ENCODE measurements at regions not wholly inside any gene's neighbourhood (a gene's known extent, or its start where the extent isn't known, plus 50 kb on each side); places are given as distances from the start of the nearest gene placed in this dataset.

DNA sequence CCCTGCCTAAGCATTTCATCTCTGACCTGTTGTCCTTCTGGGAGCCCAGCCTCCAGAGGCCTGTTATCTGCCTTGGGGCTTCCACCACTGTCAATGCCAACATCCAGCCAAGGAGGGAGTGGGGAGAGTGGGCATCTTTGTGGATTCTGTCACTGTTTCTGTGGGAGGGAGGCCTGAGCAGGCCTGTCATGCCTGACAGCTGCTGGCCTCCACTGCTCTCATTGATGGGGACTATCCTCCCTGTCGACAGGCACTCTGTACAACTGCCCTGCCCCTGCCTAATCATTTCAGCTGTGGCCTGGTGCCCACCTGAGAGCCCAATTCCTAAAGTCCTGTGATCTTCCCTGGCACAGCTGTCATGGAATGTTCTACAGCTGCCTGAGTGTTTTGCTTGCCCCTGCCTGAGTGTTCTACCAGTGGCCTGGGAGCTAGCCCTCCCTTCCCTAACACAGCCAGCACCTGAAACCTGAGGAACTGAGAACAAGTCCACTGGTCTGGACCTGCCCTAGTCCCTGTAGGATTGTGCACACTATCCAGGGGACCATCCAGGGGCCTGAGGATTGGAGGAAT, 145.3 kb downstream of the FAM83B start:
- no peak for DNase-seq

DNA sequence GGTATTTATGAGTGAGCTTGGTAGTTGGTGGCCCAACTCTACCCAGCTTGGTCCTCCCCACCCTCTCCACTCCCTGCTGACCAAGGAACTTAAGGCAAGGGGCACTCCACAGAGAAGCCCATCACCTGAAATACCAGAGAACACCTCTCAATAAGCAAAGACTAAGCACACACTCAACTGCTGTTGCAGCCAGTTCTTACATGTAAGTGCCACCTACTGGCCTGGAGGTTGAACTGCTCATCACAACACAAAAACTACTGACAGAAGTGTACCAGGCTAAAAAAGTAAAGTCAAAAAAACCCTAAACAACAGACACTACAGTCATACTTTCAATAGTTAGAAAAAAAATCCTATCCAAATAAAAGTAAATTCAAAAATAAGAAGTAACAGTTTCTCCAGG, 146.2 kb downstream of the FAM83B start:
- peak; percentile 7 for DNase-seq

- DNase-seq, result no peak
These were observed 146.7 kb downstream of the FAM83B start for GRCh38 chr6:54993294-54993693.

DNA sequence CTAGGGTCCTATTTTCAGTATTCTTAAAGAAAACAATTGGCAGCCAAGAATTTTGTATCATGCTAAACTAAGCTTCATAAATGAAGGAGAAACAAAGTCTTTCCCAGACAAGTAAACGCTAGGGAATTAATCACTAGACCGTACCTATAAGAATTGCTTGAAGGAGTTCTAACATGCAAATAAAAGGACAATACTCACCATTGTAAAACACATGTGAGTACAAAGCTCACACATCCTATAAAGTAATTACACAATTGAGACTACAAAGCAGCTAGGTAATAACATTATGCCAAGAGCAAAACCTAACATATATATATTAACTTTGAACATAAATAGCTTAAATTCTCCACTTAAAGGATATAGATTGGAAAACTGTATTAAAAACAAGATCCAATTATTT, 147.4 kb downstream of the FAM83B start:
- no peak for DNase-seq

DNA sequence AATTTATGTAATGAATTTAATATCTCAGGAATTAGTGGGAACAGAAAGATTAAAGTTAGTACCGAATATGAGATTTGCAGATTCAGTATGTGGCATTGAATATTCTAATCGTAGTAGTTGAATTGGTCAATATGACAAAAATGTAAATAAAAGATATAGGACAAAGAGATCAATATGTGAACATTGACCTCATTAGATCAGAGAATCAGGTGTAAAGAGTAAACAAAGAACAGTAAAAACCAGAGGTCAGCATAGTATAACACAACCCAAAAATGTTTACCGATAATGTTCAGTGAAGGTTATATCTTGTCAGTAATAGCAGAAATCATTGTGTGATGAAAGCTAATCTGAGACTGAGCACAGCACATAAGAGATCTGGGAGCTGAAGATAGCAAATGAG, 152.0 kb downstream of the FAM83B start:
- DNase-seq, result no peak

DNA sequence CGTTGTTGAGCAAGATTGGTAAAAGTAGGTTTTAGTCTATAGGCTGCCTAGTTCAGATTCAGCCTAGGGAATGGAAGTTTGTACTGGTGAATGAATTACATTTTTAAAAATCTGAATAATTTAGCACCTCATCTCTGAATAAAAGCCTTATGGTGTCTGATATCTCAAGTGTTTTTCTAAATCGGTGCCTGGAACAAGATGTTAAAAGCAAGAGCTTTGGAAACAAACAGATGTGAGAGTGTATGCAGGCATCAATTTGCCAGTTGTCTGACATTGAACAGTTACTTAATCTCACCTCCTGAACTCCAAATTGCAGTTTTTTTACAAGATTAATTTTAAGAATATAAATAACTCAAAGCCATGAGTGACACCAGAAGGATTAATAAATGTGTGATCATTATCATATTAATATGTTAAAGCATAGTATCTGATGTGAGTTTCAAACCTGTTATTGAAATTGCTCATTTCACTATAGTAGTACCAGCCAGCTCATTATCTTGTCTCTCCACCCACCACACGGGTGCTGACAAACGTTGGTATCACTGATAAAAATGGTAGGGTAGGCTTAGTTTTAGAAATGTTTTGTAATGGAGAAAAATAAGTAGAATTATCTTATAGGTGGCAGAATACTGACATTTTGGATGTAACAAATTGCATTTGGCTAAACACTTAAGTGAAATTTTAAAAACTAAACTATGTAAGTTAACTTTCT, 157.3 kb downstream of the FAM83B start:
- DNase-seq, result no peak

DNA sequence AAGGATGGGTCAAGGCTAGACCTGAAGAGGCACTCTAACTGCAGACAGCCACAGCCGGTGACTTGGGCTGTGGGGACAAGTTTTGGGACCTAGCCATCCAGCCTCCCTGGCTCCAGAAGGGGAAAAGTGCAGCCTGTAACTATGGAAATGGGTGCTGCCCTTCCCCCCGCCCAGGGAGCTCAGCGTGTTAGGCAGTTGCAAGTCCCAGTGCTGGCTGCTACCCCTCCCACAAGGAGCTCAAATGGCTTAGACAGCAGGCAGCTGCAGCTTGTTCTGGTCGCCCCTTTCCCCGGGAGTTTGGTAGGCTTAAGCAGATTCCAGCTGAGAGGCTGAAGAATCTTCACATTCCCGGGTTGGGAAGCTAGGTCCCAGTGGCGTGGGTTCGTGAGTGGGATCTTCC, 162.6 kb downstream of the FAM83B start:
- DNase-seq, result no peak

DNA sequence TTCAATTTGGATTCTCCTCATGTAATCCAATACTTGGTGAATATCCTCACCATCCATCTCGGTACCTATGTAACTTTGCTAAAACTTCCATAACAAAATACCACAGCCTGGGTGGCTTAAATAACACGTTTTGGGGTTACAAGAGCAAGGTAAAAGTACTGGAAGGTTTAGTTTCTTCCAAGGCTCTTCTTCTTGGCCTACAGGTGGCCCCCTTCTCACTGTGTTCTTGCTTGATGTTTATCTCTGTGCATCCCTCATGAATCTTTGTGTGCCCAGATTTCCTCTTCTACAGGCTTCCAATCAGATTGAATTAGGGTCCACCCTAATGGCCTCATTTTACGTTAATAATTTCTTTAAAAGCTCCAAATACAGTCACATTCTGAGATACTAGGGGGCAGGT, 163.3 kb upstream of the HCRTR2 start:
- DNase-seq, result no peak

- no peak for DNase-seq
These were observed 161.9 kb upstream of the HCRTR2 start for GRCh38 chr6:55012454-55012853.

DNA sequence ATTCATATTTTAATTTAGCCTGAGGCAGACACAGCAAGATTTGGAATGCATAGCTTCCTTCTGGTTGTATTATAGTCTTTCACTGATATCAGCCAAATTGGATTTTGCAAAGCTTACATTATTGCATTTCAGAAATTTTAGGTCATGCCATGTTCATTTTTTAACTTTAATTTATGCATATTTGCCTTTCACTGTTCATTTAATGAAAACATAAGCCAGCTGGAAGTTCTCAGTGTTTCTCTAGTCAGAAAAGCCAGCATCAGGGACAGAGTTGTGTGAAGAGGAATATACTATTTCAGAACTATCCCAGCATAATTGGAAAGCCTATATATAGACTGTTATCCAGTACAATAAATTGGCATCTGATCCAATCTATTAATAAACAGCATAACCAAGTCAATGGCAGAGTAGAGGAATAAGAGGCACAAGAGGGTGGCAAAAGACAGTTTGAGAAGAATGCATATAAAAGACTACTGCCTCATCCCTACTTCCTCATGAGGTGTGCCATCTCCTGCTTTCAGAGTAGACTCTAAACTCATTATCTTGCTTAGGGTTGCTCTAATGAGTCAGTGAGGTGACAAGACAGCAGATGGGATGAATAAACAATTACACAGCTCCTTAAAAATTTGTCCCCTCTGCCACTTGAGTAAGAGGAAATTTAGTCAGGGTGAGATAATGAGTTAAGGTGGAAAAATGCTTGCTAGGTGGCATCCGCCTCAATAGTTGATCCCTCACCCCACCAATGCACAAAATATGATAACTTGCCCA, 159.8 kb upstream of the HCRTR2 start:
- DNase-seq, result no peak

GRCh38 chr6:55016261-55016660, 158.1 kb upstream of the HCRTR2 start:
- DNase-seq, result no peak

DNA sequence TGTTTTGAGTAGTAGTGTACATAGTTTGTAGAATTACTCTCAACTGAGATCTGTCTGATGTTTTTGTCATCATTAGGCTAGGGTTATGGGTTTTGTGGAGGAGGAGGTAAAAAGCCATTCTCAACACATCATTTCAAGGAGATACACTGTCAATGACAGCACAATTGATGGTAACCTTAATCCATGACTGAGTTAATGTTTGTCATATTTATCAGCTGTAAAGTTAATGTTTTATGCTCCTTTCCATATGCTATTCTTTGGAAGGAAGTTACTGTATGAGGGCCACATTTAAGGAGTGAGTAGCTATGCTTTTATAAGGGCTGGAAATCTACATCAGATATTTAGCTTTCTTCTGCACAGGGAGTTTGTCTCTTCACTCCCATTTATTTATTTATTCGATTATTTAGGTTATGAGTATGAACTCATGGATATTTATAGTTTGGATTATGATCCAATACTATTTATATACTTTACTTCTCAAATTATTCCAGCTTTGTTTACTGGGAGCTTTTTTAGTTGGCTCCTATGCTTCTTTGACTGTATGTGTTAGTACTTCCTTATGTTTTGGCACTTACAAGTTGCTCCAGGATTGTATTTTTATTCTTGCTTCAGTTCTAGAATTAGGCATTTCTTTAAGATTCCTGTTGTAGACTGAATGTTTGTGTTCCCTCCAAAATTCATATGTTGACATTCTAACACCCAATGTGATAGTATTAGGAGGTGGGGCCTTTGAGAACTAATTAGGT, 156.6 kb upstream of the HCRTR2 start:
- no peak for DNase-seq

DNA sequence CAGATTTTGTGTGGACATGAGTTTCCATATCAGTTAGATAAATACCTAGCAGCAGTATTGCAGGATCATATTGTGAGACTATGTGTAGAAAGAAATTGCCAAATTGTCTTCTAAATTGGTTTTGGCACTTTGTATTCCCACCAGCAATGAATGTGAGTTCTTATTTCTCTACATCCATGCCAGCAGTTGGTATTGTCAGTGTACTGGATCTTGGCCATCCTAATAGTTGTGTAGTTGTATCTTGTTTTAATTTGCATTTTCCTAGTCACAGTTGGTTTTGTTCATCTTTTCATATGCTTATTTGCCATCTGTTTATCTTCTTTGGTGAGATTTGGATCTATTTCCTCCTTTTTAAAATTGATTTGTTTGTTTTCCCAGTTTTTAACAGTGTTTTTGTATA, 154.7 kb upstream of the HCRTR2 start:
- no peak for DNase-seq

DNA sequence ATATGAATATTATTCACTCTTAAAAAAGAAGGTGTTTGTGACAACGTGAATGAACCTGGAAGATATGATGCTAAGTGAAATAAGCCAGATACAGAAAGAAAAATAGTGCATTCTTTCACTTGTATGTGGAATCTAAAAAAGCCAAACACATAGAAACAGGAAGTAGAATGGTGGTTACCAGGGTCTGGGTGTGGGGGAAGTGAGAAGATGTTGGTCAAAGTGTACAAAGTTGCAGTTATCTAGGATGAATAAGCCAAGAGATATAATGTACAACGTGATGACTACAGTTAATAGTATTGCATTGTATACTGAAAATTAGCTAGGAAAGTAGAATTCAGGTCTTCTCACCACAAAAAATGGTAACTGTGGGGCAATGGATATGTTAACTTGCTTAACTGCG, 151.1 kb upstream of the HCRTR2 start:
- DNase-seq, result no peak

DNA sequence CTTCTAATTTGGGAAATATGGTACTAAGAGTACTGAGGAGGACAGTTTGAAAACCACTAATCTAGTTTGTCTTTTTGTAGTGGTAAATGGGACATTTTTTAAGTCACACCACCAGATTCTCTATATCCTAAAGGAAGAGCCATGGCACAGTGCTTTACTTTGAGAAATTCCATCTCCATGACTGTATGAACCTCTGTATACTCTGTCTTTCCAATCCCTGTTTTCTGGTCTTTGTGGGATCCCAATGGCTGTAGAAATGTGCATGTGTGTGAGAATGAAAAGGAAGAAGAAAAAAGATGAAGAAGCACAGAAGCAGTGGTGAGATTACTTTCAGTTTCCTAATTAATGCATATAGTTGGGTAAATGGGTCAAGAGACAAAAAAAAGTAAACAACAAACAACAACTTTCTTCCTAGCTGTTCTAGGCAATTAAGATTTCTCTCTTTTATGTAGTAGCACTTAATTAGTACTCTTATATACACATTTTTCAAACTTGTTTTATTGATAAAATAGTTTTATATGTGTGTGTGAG, 141.2 kb upstream of the HCRTR2 start:
- DNase-seq, result peak; percentile 36

GRCh38 chr6:55034752-55035151, 139.6 kb upstream of the HCRTR2 start:
- DNase-seq, result no peak

DNA sequence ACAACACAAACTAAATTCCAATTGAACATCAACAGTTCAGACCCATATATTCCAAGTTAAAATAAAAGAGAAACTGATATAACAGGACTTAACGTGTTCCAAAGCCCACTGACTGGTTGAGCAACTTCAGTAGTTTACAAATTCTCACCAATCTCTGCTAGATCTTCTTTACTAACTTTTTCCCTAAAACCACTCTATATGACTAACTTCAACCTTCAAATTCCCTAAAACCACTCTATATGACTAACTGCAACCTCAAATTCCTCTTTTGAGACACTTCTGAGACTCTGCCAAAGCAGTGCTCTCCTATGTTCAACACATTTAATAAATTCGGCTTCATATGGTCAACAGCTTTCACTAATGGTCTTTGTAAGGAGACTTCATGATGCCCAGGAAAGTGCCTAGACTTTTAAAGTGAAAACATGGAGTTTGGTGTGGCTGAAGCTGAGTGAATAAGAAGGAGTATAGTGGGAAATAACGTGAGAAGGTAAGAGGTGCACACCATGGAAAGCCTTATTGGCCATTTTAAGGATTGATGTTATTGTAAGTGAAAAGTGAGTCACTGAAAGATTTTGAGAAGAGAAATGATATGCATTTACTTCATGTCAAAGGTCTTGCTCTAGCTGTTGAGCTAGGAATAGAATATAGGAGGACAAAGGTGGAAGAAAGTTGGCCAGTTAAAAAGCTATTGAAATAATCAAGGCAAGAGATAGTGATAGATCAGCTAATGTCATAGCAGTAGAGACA, 134.0 kb upstream of the HCRTR2 start:
- peak; percentile 85 for DNase-seq

DNA sequence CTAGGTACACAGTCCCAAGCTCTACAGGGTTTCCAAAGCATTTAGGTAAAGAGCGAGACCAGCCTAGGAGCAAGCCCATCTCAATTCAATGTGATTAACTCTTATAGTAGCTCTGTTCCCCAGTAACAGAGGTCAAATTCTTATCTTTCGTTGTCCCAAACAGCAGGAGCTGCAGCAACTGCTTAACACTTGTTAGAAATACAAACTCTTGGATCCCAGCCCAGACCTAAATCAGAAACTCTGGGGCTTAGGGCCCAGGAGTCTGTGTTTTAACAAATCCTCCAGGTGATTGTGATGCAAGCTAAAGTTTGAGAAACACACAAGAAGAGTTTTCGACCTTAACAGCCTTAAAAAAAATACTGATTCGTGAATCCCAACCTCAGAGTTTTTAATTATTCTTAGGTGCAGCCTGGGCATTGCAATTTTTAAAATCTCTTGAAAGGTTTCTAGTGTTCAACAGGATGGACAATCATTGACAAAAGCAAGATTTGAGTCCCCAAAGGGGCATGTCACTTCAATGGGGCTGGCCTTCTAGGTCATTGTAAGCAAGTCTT, 127.4 kb upstream of the HCRTR2 start:
- DNase-seq, result no peak

DNA sequence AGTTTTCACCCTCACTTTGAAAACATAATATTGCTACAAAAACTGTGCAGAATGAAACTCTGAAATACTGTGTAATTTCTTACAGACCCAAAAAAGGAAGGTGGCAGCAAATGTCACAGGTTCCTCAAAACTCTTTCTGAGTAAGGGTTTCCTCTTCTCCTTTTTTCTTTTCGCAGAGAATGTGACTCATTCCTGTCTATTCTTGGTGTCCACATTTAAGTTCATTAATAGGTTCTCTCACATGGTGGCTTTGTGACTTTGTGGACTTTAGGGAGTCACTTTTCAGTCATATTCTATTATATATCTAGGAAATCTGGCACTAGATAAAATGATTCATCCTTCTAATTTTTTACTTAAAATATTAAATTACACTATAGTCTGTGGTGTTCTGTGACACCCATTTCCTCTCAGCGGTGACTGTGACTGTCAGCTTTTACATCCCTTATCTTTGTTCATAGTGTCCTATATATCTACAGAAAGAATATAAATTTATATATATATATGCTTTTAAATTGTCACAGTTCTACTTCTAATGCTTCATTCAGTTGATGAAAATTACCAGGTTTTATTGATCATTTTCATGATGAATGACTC, 126.8 kb upstream of the HCRTR2 start:
- DNase-seq, result no peak

DNA sequence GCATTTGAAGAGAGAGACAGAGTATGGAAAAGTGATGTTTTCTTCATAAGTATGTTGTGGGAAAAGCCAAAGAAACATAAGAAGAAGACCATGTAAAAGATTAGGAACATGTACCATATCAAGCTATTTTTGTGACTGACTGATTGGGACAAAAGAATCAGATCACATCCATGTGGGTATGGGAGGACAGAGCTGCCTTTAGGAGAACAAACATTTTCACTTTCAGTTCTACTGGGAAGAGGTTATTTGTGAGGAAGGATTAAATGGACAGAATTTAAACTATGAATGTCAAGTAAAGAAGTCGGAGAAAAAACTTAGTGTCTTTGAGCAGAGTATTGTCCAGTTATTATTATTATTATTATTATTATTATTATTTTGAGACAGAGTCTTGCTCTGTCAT, 124.4 kb upstream of the HCRTR2 start:
- no peak for DNase-seq

DNA sequence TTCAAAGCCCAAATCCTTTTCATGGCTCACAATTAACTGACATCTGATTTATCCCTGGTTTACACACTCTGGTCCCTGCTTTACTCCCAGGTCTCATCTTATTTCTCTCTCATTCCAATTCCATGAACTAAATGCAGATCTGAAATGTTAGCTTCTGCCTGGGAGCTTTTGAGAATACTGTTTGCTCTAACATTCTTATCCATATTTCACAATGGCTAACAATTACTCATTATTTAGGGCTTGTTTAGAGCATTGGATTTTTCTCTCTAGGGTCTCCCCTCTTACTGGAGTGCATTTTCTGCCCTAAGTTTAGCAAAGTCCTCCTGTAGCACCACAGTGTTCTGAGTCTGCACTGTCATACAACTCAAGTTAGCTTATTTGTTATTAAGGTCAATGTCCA, 121.5 kb upstream of the HCRTR2 start:
- no peak for DNase-seq

DNA sequence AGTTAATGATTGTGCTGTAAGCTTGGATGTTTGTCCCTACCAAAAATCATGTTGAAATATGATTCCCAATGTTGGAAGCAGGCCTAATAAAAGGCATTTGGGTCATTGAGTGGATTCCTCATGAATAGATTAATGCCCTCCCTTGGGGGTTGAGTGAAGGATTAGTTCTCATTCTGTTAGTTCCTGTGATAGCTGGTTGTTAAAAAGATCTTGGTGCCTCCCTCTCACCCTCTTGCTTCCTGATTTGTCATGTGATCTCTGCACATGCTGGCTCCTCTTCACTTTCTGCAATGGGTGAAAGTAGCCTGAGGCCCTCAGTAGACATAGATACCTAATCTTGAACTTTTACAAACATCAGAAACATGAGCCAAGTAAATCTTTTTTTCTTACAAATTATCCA, 115.6 kb upstream of the HCRTR2 start:
- DNase-seq, result no peak

All from EL (cell line).